ENCODE measurements at regions not wholly inside any gene's neighbourhood (a gene's known extent, or its start where the extent isn't known, plus 50 kb on each side); places are given as distances from the start of the nearest gene placed in this dataset.

- TF ChIP-seq ZBTB33 (IDR thresholded peaks at IDR 0.05) (no peak), TBL1XR1 (IDR thresholded peaks at IDR 0.05; ENCODE audit: low read depth, low read length) (no peak), MYB (IDR thresholded peaks at IDR 0.05; ENCODE audit: borderline replicate concordance, low read depth, low read length) (no peak), ZNF217 (IDR thresholded peaks at IDR 0.05) (no peak), SREBF2 (IDR thresholded peaks at IDR 0.05; ENCODE audit: low read length) (no peak), POLR2A (IDR thresholded peaks at IDR 0.05; ENCODE audit: low read depth, low read length) (no peak), EZH2 (IDR thresholded peaks at IDR 0.05; ENCODE audit: borderline replicate concordance, control insufficient read depth, low read depth, low read length) (no peak), NR2C2 (IDR thresholded peaks at IDR 0.05; ENCODE audit: borderline replicate concordance, control insufficient read depth, insufficient read length, low read depth) (no peak)
- TF ChIP-seq, protein P1, sequence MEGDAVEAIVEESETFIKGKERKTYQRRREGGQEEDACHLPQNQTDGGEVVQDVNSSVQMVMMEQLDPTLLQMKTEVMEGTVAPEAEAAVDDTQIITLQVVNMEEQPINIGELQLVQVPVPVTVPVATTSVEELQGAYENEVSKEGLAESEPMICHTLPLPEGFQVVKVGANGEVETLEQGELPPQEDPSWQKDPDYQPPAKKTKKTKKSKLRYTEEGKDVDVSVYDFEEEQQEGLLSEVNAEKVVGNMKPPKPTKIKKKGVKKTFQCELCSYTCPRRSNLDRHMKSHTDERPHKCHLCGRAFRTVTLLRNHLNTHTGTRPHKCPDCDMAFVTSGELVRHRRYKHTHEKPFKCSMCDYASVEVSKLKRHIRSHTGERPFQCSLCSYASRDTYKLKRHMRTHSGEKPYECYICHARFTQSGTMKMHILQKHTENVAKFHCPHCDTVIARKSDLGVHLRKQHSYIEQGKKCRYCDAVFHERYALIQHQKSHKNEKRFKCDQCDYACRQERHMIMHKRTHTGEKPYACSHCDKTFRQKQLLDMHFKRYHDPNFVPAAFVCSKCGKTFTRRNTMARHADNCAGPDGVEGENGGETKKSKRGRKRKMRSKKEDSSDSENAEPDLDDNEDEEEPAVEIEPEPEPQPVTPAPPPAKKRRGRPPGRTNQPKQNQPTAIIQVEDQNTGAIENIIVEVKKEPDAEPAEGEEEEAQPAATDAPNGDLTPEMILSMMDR (IDR thresholded peaks at IDR 0.05 in 2 of 3, conservative IDR thresholded peaks at IDR 0.05 in 1 of 3; ENCODE audit: control insufficient read depth in 2 of 3, extremely low read depth in 1 of 3, insufficient read depth in 1 of 3, low read depth in 3 of 3, low read length in 3 of 3) = no peak
These were observed 219.1 kb upstream of the KIRREL3 start for GRCh38 chr11:127219704-127220103.

Data from GM12878 (cell line).